ENCODE measurements at regions not wholly inside any gene's neighbourhood (a gene's known extent, or its start where the extent isn't known, plus 50 kb on each side); places are given as distances from the start of the nearest gene placed in this dataset.

DNA sequence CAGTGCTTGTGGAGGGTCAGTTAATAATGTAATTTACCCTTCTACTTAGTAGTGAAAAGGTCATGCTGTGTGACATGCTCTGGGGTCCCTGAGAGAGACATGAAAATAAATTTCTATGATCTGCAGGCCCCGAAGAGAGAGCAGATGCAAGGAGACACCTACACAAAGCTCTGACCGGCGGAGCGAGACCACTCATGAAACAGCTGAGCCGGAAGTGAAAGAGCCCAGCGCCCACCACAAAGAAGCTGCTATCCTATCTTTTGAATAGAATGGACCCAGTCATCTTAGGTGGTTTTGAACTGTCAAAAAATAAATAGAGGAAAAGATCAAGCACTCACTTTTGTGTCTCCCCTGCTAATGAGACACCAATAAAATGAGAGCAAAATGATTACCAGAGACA is 190.0 kb downstream of the MED10 start:
- TF ChIP-seq, protein P1, sequence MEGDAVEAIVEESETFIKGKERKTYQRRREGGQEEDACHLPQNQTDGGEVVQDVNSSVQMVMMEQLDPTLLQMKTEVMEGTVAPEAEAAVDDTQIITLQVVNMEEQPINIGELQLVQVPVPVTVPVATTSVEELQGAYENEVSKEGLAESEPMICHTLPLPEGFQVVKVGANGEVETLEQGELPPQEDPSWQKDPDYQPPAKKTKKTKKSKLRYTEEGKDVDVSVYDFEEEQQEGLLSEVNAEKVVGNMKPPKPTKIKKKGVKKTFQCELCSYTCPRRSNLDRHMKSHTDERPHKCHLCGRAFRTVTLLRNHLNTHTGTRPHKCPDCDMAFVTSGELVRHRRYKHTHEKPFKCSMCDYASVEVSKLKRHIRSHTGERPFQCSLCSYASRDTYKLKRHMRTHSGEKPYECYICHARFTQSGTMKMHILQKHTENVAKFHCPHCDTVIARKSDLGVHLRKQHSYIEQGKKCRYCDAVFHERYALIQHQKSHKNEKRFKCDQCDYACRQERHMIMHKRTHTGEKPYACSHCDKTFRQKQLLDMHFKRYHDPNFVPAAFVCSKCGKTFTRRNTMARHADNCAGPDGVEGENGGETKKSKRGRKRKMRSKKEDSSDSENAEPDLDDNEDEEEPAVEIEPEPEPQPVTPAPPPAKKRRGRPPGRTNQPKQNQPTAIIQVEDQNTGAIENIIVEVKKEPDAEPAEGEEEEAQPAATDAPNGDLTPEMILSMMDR (IDR thresholded peaks at IDR 0.05): no peak
- no peak for TF ChIP-seq POLR2AphosphoS5 (IDR thresholded peaks at IDR 0.05)

Measured in sigmoid colon (tissue), 4 donors.